HUDEP-2 (cell line): ENCODE measurements at regions not wholly inside any gene's neighbourhood (a gene's known extent, or its start where the extent isn't known, plus 50 kb on each side); places are given as distances from the start of the nearest gene placed in this dataset.

Experiments
- DNase-seq, 76 experiments: peaks; one replicate each; lab custom pipeline; 2025; ENCODE audit not compliant: unreplicated experiment in 76 of 76; lab: John Stamatoyannopoulos, UW

GRCh38 chr3:161977850-161978249, 481.2 kb downstream of the OTOL1 start:
- DNase-seq: no peak

GRCh38 chr3:161987933-161988332, 491.3 kb downstream of the OTOL1 start:
- DNase-seq: no peak

- DNase-seq: no peak
Measured at GRCh38 chr3:161989012-161989411, 492.4 kb downstream of the OTOL1 start.

DNA sequence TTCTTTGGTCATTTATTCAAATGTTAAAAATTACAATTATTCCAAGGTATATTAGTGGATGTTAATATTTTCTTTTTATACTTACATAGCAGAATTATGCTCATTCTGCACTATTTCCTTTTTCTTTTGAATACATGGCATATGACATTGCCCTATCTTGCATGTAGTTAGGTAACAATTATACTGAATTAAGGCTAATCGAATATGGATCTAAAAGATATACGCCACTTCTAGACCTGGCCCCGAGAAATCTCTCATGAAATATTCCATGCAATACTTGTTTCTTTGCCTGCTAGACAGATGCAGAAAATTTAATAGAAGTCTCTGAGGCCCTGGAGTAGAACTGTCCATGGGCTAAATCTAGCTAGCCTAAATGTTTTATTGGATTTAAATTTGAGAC, 493.4 kb downstream of the OTOL1 start:
- no peak for DNase-seq

DNA sequence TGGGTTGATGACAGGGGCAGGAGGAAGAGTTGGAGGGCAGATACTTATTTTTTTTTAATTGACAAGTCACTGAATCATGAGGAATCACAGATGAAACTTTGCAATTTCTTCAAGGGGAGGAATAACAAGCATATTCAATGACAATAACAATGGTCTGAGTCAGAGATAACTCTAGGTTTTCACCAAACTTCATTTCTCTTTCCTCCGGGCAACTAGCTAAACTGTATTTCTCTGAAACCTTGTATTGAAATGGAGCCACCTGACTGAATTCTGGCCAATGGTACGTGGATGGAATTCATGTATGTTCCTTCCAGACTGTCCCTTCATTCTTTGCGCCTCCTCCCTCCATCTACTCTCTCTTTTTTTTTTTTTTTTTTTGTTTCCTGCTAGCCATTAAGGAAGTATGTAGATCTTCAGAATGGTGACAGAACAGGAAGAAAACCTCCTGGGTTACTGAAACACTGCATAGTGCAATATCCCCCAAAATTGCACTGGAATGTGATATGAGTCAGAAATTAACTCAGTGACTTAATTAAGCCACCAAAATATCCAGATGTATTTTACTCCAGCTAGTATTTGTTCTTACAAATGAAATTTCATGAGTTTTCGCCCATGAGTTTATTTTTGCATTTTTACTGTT, 495.4 kb downstream of the OTOL1 start:
- no peak for DNase-seq

GRCh38 chr3:161999846-162000245, 503.2 kb downstream of the OTOL1 start:
- DNase-seq: no peak

DNA sequence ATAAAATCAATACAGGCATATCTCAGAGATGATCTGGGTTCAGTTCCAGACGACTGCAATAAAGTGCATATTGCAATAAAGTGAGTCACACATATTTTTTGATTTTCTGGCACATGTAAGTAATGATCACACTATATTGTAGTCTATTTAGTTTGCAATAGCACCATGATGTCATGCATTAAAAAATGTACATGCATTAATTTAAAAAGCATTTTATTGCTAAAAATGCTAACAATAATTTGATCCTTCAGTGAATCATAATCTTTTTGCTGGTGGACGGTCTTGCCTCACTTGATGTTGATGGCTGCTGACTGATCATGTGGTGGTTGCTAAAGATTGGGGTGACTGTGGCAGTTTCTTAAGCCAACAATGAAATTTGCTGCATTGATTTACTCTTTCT, 511.1 kb downstream of the OTOL1 start:
- no peak for DNase-seq

DNA sequence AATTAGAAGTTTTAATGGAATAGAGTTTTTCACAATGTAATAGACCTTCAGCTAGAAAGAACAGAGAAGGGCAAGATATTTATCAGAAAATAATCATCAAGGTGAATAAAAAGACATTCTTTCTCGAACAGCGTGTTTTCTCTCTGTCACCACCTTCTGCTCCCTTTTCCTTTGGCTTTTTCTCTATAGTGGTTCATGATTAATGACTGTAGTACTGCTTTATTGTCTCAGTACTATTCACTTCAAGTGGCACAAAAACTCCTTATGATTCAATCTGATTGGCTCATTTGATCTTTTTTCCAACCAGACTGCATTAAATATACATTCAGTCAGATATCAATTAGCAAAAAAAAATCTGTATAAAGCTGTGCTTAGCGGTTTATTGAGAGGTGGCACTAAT, 516.0 kb downstream of the OTOL1 start:
- DNase-seq: no peak

DNA sequence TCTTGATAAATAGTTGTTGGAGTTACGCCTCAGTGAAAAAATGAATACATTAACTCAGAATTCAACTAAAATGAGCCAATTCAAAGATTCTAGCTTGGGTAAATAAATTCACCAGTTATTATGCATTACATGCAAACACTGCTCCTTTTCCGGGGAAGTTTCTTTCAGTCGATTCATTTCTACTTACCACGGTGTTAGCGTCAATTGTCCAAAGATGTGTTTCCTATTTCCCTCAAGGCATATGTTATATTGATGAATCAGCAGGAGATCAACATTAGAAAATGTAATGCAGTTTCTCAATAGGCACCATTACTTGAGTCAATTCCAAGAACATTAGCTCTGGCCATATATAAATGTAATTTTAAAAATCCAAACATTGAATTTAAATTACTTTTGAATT, 517.7 kb downstream of the OTOL1 start:
- no peak for DNase-seq

- DNase-seq: no peak
Measured at GRCh38 chr3:162015856-162016255, 519.2 kb downstream of the OTOL1 start.

DNA sequence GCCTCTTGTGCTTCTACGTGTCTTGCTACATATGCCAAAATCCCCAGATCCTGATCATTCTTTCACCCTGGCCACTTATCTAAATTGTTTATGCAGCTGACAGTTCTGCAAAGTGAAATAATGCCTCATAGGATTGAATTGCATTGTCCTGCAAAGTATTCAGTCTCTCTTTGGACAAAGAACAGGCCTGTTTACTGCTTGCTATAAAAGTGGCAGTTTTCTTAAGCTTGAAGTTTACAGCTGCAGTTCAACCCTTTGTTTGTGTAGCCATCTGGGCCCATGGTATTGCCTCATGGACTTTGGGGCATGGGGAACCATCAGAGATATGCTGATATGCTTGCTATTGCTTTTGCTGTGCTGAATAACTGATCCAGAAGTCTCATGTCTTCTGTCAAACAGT, 523.2 kb downstream of the OTOL1 start:
- DNase-seq: no peak

GRCh38 chr3:162021206-162021605, 524.6 kb downstream of the OTOL1 start:
- DNase-seq: no peak

DNA sequence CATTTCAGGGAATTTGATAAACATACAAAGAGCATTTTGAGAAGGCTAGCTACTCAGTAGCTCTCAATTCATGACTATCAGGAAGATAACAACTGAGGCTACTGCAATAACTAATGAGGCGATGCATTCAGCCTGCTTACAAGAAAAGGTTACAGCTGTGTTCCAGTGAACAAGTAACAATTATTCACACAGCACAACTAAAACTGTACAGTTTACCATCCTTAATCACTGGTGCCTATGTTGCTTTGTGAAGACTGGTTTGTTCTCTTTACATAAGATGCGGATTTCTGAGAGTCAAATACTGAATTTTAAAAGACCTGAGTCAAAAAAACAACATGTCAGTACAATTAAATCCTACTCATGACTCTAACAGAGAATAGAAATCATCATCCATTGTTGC, 526.3 kb downstream of the OTOL1 start:
- no peak for DNase-seq

- DNase-seq: no peak
Measured at GRCh38 chr3:162029736-162030135, 533.1 kb downstream of the OTOL1 start.

DNA sequence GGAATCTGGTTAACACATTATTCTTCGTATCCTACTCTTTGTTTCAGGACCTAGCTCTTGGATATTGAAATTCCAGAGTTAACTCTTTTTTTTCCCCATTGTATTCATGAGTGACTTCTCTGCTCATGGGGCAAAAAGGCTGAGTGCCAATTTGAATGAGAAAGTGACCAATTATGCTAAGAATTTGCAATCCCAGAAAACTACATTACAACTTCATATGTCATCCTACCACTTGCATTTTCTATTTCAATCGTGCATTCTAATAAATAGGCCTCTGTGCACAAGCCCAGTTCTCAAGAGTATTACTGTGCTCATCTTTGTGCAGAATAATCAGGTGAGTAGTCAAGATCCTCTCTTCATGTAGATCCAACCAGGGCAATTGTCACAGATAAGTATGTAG, 537.8 kb downstream of the OTOL1 start:
- DNase-seq: no peak

DNA sequence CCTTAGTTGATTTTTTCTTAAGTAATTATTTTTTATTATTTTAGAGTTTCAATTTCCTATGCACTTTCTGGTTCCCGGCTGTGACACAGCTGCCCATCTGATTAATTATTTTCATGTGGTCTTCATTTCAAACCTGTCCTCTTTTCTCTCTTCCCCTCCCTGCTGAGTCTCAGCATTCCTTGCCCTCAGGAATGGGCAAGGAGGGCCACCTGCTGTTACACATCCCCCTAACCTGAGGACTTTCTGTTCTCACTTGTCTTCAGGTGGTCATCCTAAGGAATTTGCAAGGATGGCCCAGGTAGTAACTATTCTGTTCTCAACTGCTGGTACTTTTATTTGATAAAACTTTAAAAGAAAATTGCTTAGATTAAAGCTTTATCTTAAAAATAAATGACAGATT, 545.0 kb downstream of the OTOL1 start:
- DNase-seq: no peak

DNA sequence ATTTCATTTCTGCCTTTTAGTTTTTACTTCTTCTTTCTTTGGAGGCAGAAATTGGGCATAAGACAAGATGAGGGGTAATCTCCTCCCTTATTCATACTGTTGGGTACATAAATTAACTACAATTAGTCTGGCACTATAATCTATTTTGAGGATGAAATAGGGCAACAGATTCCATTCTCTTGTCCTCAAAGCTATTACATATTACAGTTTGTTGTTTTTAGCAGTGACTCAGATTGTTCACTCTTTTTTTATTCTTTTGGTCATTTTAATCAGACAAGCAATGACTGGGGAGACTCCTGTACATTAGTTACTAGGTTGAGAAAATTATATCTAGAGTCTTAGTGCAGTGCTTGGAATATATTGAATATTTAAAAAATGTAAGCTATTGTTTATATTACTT, 556.0 kb downstream of the OTOL1 start:
- no peak for DNase-seq

- no peak for DNase-seq
Measured at GRCh38 chr3:162072656-162073164, 576.1 kb downstream of the OTOL1 start.

- no peak for DNase-seq
Measured at GRCh38 chr3:162073422-162073975, 576.9 kb downstream of the OTOL1 start.

- DNase-seq: no peak
Measured at GRCh38 chr3:162077108-162077507, 580.5 kb downstream of the OTOL1 start.

DNA sequence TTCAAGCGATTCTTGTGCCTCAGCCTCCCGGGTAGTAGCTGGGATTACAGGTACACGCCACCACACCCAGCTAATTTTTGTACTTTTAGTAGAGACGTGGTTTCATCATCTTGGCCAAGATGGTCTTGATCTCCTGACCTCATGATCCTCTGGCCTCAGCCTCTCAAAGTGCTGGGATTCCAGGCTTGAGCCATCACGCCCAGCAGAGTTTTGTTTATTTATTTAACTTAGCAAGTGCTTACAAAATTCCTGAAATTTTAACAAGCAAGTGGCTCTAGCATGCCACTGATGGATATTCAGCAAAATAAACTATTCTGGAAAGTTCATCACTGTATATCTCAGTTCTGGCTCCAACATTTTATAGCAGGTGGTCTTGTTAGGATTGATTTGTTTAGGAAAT, 585.9 kb downstream of the OTOL1 start:
- no peak for DNase-seq

- no peak for DNase-seq
Measured at GRCh38 chr3:162087361-162087760, 590.8 kb downstream of the OTOL1 start.

DNA sequence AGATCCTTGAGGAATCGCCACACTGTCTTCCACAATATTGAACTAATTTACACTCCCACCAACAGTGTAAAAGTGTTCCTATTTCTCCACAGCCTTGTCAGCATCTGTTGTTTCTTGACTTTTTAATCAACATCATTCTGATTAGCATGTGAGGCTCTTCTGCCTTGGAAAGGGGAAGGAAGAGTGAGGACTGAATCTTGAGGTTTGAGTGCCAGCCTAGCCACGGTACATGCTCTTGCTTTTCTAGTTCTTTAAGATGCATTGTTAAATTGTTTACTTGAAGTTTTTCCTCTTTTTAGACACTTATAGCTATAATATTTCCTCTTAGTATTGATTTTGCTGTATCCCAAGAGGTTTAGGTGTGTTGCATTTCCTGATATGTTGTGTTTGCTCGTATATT, 596.1 kb downstream of the OTOL1 start:
- DNase-seq: no peak
